ENCODE measurements at regions not wholly inside any gene's neighbourhood (a gene's known extent, or its start where the extent isn't known, plus 50 kb on each side); places are given as distances from the start of the nearest gene placed in this dataset.

GRCh38 chr7:16137944-16138343 is 283.4 kb downstream of the CRPPA start:
- TF ChIP-seq CTCF (conservative IDR thresholded peaks at IDR 0.05 in 1 of 2, IDR thresholded peaks at IDR 0.05 in 1 of 2; ENCODE audit: extremely low read depth in 1 of 2, insufficient read depth in 1 of 2, low read depth in 1 of 2, low read length in 2 of 2): no peak
- TF ChIP-seq EZH2 (IDR thresholded peaks at IDR 0.05; ENCODE audit: borderline replicate concordance, low read length): no peak
